ENCODE measurements at regions not wholly inside any gene's neighbourhood (a gene's known extent, or its start where the extent isn't known, plus 50 kb on each side); places are given as distances from the start of the nearest gene placed in this dataset.

GRCh38 chr3:22568285-22568684 is 634.8 kb upstream of the UBE2E2 start:
- ChIA-PET CTCF (interaction anchor here (0.7 to 1.5 kb wide), 2 partner anchors 383 to 392 kb away, joined by 3 to 5 read pairs; no protein-coding TSS in a partner anchor), POLR2A (no interaction called here)
- H3K4me3 ChIP-seq (replicated peaks in 1 of 3; ENCODE audit: insufficient read depth in 1 of 3, low read depth in 1 of 3, low read length in 3 of 3), result no peak overlapping the region
- dilution Hi-C loops (cut with MboI; ENCODE audit: extremely low pct_ligation_motif_present, low sequenced_read_pairs) (no loop called here), intact Hi-C loops (cut with micrococcal nuclease) (loop anchor here (10.0 kb wide), 1 partner anchor 317 kb away; no protein-coding TSS in a partner anchor)
- no peaks in the 10 kb centered on the region for H3K36me3 ChIP-seq (ENCODE audit: control insufficient read depth in 2 of 2, extremely low read depth in 1 of 2, insufficient read depth in 2 of 2, low read length in 2 of 2)
- H3K9ac ChIP-seq (replicated peaks; ENCODE audit: extremely low read depth, insufficient read depth, low read length), result no peak overlapping the region
- H3K27ac ChIP-seq (ENCODE audit: insufficient read depth, low read depth, low read length), result no peak overlapping the region
- TF ChIP-seq POLR2AphosphoS5 (IDR thresholded peaks at IDR 0.05; ENCODE audit: insufficient read depth, low read depth, low read length) (no peak), GATA2 (IDR thresholded peaks at IDR 0.05; ENCODE audit: insufficient read depth, insufficient read length, low read depth, low read length) (no peak), EZH2 (IDR thresholded peaks at IDR 0.05; ENCODE audit: borderline replicate concordance, low read depth, low read length, severe bottlenecking) (no peak), POLR2A (IDR thresholded peaks at IDR 0.05; ENCODE audit: low read depth, low read length) (no peak), FOS (IDR thresholded peaks at IDR 0.05; ENCODE audit: borderline replicate concordance, insufficient read depth, low read length) (no peak), CTCF (IDR thresholded peaks at IDR 0.05; ENCODE audit: extremely low read depth in 1 of 2, insufficient read depth in 1 of 2, low read depth in 1 of 2, low read length in 2 of 2) (no peak), MYC (IDR thresholded peaks at IDR 0.05; ENCODE audit: low read depth, low read length) (no peak), JUN (IDR thresholded peaks at IDR 0.05; ENCODE audit: borderline replicate concordance, insufficient read depth, insufficient read length, low read depth) (no peak)
- TF ChIP-seq, protein P1, sequence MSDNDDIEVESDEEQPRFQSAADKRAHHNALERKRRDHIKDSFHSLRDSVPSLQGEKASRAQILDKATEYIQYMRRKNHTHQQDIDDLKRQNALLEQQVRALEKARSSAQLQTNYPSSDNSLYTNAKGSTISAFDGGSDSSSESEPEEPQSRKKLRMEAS (IDR thresholded peaks at IDR 0.05; ENCODE audit: insufficient read depth, insufficient read length), result no peak
- no peak overlapping the region for H3K4me2 ChIP-seq (ENCODE audit: insufficient read depth, low read length)
- H3K27me3 ChIP-seq (ENCODE audit: control insufficient read depth in 2 of 2, insufficient read depth in 2 of 2, low read length in 2 of 2), result no peaks in the 10 kb centered on the region
- H3K79me2 ChIP-seq (ENCODE audit: control insufficient read depth, insufficient read depth, low read length), result no peaks in the 10 kb centered on the region
- BruUV-seq (replicated peaks), result no TSS peak
- no peaks in the 10 kb centered on the region for H3K9me1 ChIP-seq (replicated peaks; ENCODE audit: control insufficient read depth, extremely low read depth, insufficient read depth, low read length)
- DNase-seq (ENCODE audit: low read depth, low spot score), result no peak
- H3K9me3 ChIP-seq (replicated peaks; ENCODE audit: control insufficient read depth, insufficient read depth, low read length), result no peaks in the 10 kb centered on the region
- no peaks in the 10 kb centered on the region for H3K4me1 ChIP-seq (ENCODE audit: control insufficient read depth, extremely low read depth, insufficient read depth, low read length)
- H4K20me1 ChIP-seq (replicated peaks; ENCODE audit: control insufficient read depth, extremely low read depth, insufficient read depth, low read length), result no peaks in the 10 kb centered on the region
- no peak overlapping the region for H2AFZ ChIP-seq (ENCODE audit: low read depth, low read length)
- no peak for FAIRE-seq

Measured in endothelial cell of umbilical vein (primary cell).